ENCODE measurements at regions not wholly inside any gene's neighbourhood (a gene's known extent, or its start where the extent isn't known, plus 50 kb on each side); places are given as distances from the start of the nearest gene placed in this dataset.

DNA sequence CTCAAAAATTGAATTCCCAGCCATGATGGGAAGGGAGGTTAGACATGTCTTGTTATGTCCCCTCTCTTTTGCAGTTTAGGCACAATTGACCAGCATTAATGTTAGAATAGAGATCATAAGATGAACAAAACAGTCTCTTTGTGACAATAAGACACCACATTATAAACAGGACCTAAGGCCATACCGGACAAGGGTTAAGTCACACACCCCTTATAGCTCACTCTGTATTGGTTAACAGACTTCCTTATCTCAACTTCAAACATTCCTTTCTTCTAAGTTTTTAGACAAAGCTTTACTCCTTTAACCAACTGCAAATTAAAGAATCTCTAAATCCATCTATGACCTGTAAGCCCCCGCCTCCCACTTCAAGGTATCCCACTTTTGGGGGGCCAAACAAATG, 81.1 kb upstream of the CPM start:
- TF ChIP-seq POLR2AphosphoS5 (IDR thresholded peaks at IDR 0.05; ENCODE audit: low read depth, low read length) (no peak), POLR2A (IDR thresholded peaks at IDR 0.05; ENCODE audit: low read depth, low read length) (no peak)
